ENCODE measurements at regions not wholly inside any gene's neighbourhood (a gene's known extent, or its start where the extent isn't known, plus 50 kb on each side); places are given as distances from the start of the nearest gene placed in this dataset.

GRCh38 chr11:104338186-104338585 lies 174.2 kb upstream of the PDGFD start:
- TF ChIP-seq EZH2 (IDR thresholded peaks at IDR 0.05; ENCODE audit: low read length, missing control alignments): no peak
- no peak for TF ChIP-seq CTCF (conservative IDR thresholded peaks at IDR 0.05 in 1 of 2, IDR thresholded peaks at IDR 0.05 in 1 of 2; ENCODE audit: low read depth in 1 of 2, low read length in 2 of 2)
- Histone ChIP-seq H2AFZ (ENCODE audit: low read length) (no peak overlapping the region), H3K9me3 (ENCODE audit: control insufficient read depth, insufficient read depth, low read depth, low read length) (no peaks in the 10 kb centered on the region), H3K27ac (ENCODE audit: insufficient read depth, low read length) (no peak overlapping the region), H3K4me2 (ENCODE audit: extremely low read depth, insufficient read depth, low read length) (no peak overlapping the region), H3K9ac (ENCODE audit: insufficient read depth, low read length) (no peak overlapping the region), H4K20me1 (ENCODE audit: control insufficient read depth, extremely low read depth, insufficient read depth, low read length) (no peaks in the 10 kb centered on the region), H3K4me1 (ENCODE audit: control insufficient read depth, extremely low read depth, insufficient read depth, low read length) (no peaks in the 10 kb centered on the region), H3K27me3 (ENCODE audit: control insufficient read depth, insufficient read depth, low read length) (no peaks in the 10 kb centered on the region), H3K4me3 (replicated peaks in 1 of 4; ENCODE audit: control extremely low read depth in 1 of 4, insufficient read depth in 1 of 4, low read depth in 3 of 4, low read length in 4 of 4) (no peak overlapping the region), H3K79me2 (ENCODE audit: control insufficient read depth, insufficient read depth, low read length) (no peaks in the 10 kb centered on the region), H3K36me3 (ENCODE audit: control insufficient read depth, insufficient read depth, low read length) (no peaks in the 10 kb centered on the region)
- DNase-seq (ENCODE audit: low read depth in 2 of 2): peak; percentile 29 to 75

- H3K9ac ChIP-seq (ENCODE audit: insufficient read depth, low read length): no peak overlapping the region
- no peak overlapping the region for H3K4me3 ChIP-seq (replicated peaks in 1 of 4; ENCODE audit: control extremely low read depth in 1 of 4, insufficient read depth in 1 of 4, low read depth in 3 of 4, low read length in 4 of 4)
- H3K79me2 ChIP-seq (ENCODE audit: control insufficient read depth, insufficient read depth, low read length): no peaks in the 10 kb centered on the region
- H3K4me1 ChIP-seq (ENCODE audit: control insufficient read depth, extremely low read depth, insufficient read depth, low read length): no peaks in the 10 kb centered on the region
- TF ChIP-seq EZH2 (IDR thresholded peaks at IDR 0.05; ENCODE audit: low read length, missing control alignments): no peak
- TF ChIP-seq CTCF (conservative IDR thresholded peaks at IDR 0.05 in 1 of 2, IDR thresholded peaks at IDR 0.05 in 1 of 2; ENCODE audit: low read depth in 1 of 2, low read length in 2 of 2): no peak
- H3K27ac ChIP-seq (ENCODE audit: insufficient read depth, low read length): no peak overlapping the region
- no peaks in the 10 kb centered on the region for H3K9me3 ChIP-seq (ENCODE audit: control insufficient read depth, insufficient read depth, low read depth, low read length)
- H3K4me2 ChIP-seq (ENCODE audit: extremely low read depth, insufficient read depth, low read length): no peak overlapping the region
- peak in 1 of 2 donors; percentile 25 for DNase-seq (ENCODE audit: low read depth in 2 of 2)
- no peaks in the 10 kb centered on the region for H3K27me3 ChIP-seq (ENCODE audit: control insufficient read depth, insufficient read depth, low read length)
- H4K20me1 ChIP-seq (ENCODE audit: control insufficient read depth, extremely low read depth, insufficient read depth, low read length): no peaks in the 10 kb centered on the region
- H3K36me3 ChIP-seq (ENCODE audit: control insufficient read depth, insufficient read depth, low read length): no peaks in the 10 kb centered on the region
- H2AFZ ChIP-seq (ENCODE audit: low read length): no peak overlapping the region
These were observed 173.3 kb upstream of the PDGFD start for GRCh38 chr11:104337273-104337672.

- no peaks in the 10 kb centered on the region for H3K79me2 ChIP-seq (ENCODE audit: control insufficient read depth, insufficient read depth, low read length)
- no peak overlapping the region for H3K4me3 ChIP-seq (replicated peaks in 1 of 4; ENCODE audit: control extremely low read depth in 1 of 4, insufficient read depth in 1 of 4, low read depth in 3 of 4, low read length in 4 of 4)
- H3K4me1 ChIP-seq (ENCODE audit: control insufficient read depth, extremely low read depth, insufficient read depth, low read length): no peaks in the 10 kb centered on the region
- H3K9me3 ChIP-seq (ENCODE audit: control insufficient read depth, insufficient read depth, low read depth, low read length): no peaks in the 10 kb centered on the region
- no peak for DNase-seq (ENCODE audit: low read depth in 2 of 2)
- peak in 1 of 2 donors; percentile 24 for TF ChIP-seq CTCF (conservative IDR thresholded peaks at IDR 0.05 in 1 of 2, IDR thresholded peaks at IDR 0.05 in 1 of 2; ENCODE audit: low read depth in 1 of 2, low read length in 2 of 2)
- TF ChIP-seq EZH2 (IDR thresholded peaks at IDR 0.05; ENCODE audit: low read length, missing control alignments): no peak
- no peaks in the 10 kb centered on the region for H3K36me3 ChIP-seq (ENCODE audit: control insufficient read depth, insufficient read depth, low read length)
- H3K9ac ChIP-seq (ENCODE audit: insufficient read depth, low read length): no peak overlapping the region
- H3K27ac ChIP-seq (ENCODE audit: insufficient read depth, low read length): no peak overlapping the region
- H4K20me1 ChIP-seq (ENCODE audit: control insufficient read depth, extremely low read depth, insufficient read depth, low read length): no peaks in the 10 kb centered on the region
- H2AFZ ChIP-seq (ENCODE audit: low read length): no peak overlapping the region
- H3K27me3 ChIP-seq (ENCODE audit: control insufficient read depth, insufficient read depth, low read length): no peaks in the 10 kb centered on the region
- H3K4me2 ChIP-seq (ENCODE audit: extremely low read depth, insufficient read depth, low read length): no peak overlapping the region
These were observed 170.0 kb upstream of the PDGFD start for GRCh38 chr11:104333977-104334376.
